ENCODE measurements at regions not wholly inside any gene's neighbourhood (a gene's known extent, or its start where the extent isn't known, plus 50 kb on each side); places are given as distances from the start of the nearest gene placed in this dataset.

GRCh38 chr20:2208897-2209296, 86.9 kb upstream of the TGM3 start:
- Histone ChIP-seq H2AFZ (ENCODE audit: control insufficient read depth, low read length) (no peak overlapping the region), H3K9me1 (ENCODE audit: control insufficient read depth, extremely low read depth, insufficient read depth, low read length) (no peaks in the 10 kb centered on the region), H3K27me3 (ENCODE audit: control insufficient read depth, extremely low read depth, insufficient read depth, low read length) (peaks cover 5% of the 10 kb centered on the region), H3K36me3 (ENCODE audit: control insufficient read depth in 2 of 2, extremely low read depth in 1 of 2, insufficient read depth in 2 of 2, low read length in 2 of 2) (no peaks in the 10 kb centered on the region), H3K9ac (ENCODE audit: control insufficient read depth, extremely low read depth, insufficient read depth, low read length) (no peak overlapping the region), H3K4me1 (ENCODE audit: control insufficient read depth, extremely low read depth, insufficient read depth, low read length) (peaks cover 6% of the 10 kb centered on the region), H3K4me2 (ENCODE audit: control insufficient read depth, extremely low read depth, insufficient read depth, low read depth, low read length) (no peak overlapping the region), H3K4me3 (ENCODE audit: control insufficient read depth in 2 of 3, extremely low read depth in 1 of 3, insufficient read depth in 2 of 3, low read depth in 1 of 3, low read length in 3 of 3) (no peak overlapping the region), H4K20me1 (ENCODE audit: control insufficient read depth, extremely low read depth, insufficient read depth, low read length) (no peaks in the 10 kb centered on the region), H3K9me3 (ENCODE audit: control insufficient read depth, low read depth, low read length) (no peaks in the 10 kb centered on the region), H3K79me2 (ENCODE audit: control insufficient read depth, insufficient read depth, low read length) (no peaks in the 10 kb centered on the region), H3K27ac (ENCODE audit: control insufficient read depth, insufficient read depth, low read length) (no peak overlapping the region)
- FAIRE-seq (no peak), DNase-seq (ENCODE audit: low read depth, low spot score) (no peak)
- dilution Hi-C loops (cut with MboI; ENCODE audit: extremely low pct_ligation_motif_present, low sequenced_read_pairs) = loop anchor here (10.0 kb wide), 1 partner anchor 126 kb away; no protein-coding TSS in a partner anchor
- TF ChIP-seq EZH2 (IDR thresholded peaks at IDR 0.05; ENCODE audit: low read length) (no peak), CTCF (optimal IDR thresholded peaks at IDR 0.05 in 1 of 3, IDR thresholded peaks at IDR 0.05 in 1 of 3, conservative IDR thresholded peaks at IDR 0.05 in 1 of 3; ENCODE audit: extremely low read depth in 1 of 3, insufficient read depth in 2 of 3, low read length in 3 of 3) (no peak)

GRCh38 chr20:2210646-2211552, 84.9 kb upstream of the TGM3 start:
- TF ChIP-seq EZH2 (IDR thresholded peaks at IDR 0.05; ENCODE audit: low read length) (no peak), CTCF (optimal IDR thresholded peaks at IDR 0.05 in 1 of 3, IDR thresholded peaks at IDR 0.05 in 1 of 3, conservative IDR thresholded peaks at IDR 0.05 in 1 of 3; ENCODE audit: extremely low read depth in 1 of 3, insufficient read depth in 2 of 3, low read length in 3 of 3) (peak in 2 of 3 experiments; percentile 7 to 18)
- H3K4me2 ChIP-seq (ENCODE audit: control insufficient read depth, extremely low read depth, insufficient read depth, low read depth, low read length) = no peak overlapping the region
- no peaks in the 10 kb centered on the region for H3K36me3 ChIP-seq (ENCODE audit: control insufficient read depth in 2 of 2, extremely low read depth in 1 of 2, insufficient read depth in 2 of 2, low read length in 2 of 2)
- H3K27me3 ChIP-seq (ENCODE audit: control insufficient read depth, extremely low read depth, insufficient read depth, low read length) = peaks cover 5% of the 10 kb centered on the region
- H3K4me3 ChIP-seq (ENCODE audit: control insufficient read depth in 2 of 3, extremely low read depth in 1 of 3, insufficient read depth in 2 of 3, low read depth in 1 of 3, low read length in 3 of 3) = no peak overlapping the region
- no peak overlapping the region for H2AFZ ChIP-seq (ENCODE audit: control insufficient read depth, low read length)
- H4K20me1 ChIP-seq (ENCODE audit: control insufficient read depth, extremely low read depth, insufficient read depth, low read length) = no peaks in the 10 kb centered on the region
- H3K4me1 ChIP-seq (ENCODE audit: control insufficient read depth, extremely low read depth, insufficient read depth, low read length) = peaks cover 6% of the 10 kb centered on the region
- no peaks in the 10 kb centered on the region for H3K9me3 ChIP-seq (ENCODE audit: control insufficient read depth, low read depth, low read length)
- dilution Hi-C loops (cut with MboI; ENCODE audit: extremely low pct_ligation_motif_present, low sequenced_read_pairs) = no loop called here
- peak; percentile 17 for DNase-seq (ENCODE audit: low read depth, low spot score)
- H3K9me1 ChIP-seq (ENCODE audit: control insufficient read depth, extremely low read depth, insufficient read depth, low read length) = no peaks in the 10 kb centered on the region
- peak; percentile 86 for FAIRE-seq
- no peak overlapping the region for H3K27ac ChIP-seq (ENCODE audit: control insufficient read depth, insufficient read depth, low read length)
- no peaks in the 10 kb centered on the region for H3K79me2 ChIP-seq (ENCODE audit: control insufficient read depth, insufficient read depth, low read length)
- H3K9ac ChIP-seq (ENCODE audit: control insufficient read depth, extremely low read depth, insufficient read depth, low read length) = no peak overlapping the region

Measured in keratinocyte (primary cell).